UCSD-AML1 (cell line): ENCODE measurements at regions not wholly inside any gene's neighbourhood (a gene's known extent, or its start where the extent isn't known, plus 50 kb on each side); places are given as distances from the start of the nearest gene placed in this dataset.

ENCODE experiments used
- DNase-seq: peaks from one replicate; lab custom pipeline; 2025; ENCODE audit not compliant: unreplicated experiment; lab: John Stamatoyannopoulos, UW

GRCh38 chr2:191601060-191601459 is 76.9 kb upstream of the NABP1 start:
- no peak for DNase-seq

- DNase-seq, result no peak
Measured at GRCh38 chr2:191604154-191604553, 73.8 kb upstream of the NABP1 start.

- no peak for DNase-seq
Measured at GRCh38 chr2:191607096-191607495, 70.8 kb upstream of the NABP1 start.

GRCh38 chr2:191610756-191611155 is 67.2 kb upstream of the NABP1 start:
- DNase-seq, result no peak

DNA sequence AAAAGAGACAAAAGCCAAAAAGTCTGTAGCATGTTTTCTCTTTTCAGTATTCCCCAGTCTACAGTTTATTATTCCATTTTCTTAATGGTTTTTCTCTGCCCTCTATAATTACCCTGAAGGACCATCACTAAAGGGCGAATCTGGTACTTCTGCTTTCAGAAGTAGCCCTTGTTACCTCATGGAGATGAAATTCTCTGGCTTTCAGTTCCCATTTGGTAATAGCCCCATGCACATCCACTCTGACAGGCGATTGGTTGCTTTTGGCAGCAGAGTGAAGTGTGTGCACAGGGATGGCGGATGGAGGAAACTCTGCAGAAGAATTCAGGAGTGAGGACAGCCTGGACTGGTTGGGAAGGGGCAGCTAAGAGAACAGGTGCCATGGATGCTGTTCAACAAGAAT is 66.3 kb upstream of the NABP1 start:
- no peak for DNase-seq

DNA sequence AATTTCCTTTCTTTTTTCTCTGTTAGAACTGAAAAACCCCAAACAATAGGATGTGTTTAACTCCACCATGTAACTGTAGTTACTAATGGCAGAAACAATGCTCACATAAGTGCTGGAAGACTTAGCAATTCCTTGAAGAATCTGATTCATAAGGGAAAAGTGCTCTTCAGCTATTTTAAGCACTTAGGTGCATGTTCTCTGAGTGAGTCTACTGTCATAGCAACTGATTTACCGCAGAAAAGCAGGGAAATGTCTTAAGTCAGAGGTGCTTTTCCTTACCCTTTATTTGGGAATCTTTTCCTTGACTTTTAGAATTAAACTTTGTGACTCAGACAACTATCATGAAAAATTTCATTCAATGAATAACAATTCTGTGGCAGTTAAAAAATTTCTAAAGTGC is 65.4 kb upstream of the NABP1 start:
- DNase-seq, result no peak

GRCh38 chr2:191614759-191615158 is 63.2 kb upstream of the NABP1 start:
- DNase-seq, result no peak

- DNase-seq, result no peak
Measured at GRCh38 chr2:191615596-191615995, 62.3 kb upstream of the NABP1 start.

GRCh38 chr2:191617575-191617974 is 60.4 kb upstream of the NABP1 start:
- DNase-seq, result peak; percentile 18

DNA sequence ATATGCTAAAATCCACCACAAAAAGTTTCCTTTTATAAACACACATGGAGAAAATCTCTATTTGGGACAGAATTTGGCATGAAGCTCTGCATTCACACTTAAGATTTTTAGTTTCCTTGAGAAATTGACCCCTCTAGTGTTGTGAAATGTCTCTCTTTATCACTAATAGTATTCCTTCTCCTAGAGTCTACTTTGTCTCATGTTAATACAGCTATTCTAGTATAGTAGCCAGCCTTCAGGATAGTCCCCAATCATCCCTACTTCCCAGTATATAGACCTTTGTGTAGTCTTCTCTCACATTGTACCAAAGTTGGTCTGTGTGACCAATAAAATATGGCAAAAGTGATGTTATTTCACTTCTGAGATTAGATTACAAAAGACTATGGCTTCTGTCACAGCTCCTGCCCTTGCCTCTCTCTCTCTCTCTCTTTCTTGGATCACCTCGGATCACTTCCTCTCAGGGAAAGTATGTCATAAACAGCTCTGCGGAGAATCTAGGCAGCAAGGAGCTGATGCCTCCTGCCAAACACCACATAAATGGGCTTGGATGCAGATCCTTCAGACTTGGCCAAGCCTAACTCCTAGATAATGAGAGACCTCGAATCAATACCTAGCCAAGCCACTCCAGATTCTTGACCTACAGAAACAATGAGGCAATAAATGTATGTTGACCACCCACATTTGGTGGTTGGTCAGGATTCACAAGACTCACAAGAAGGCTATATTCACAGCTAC is 59.7 kb upstream of the NABP1 start:
- no peak for DNase-seq

DNA sequence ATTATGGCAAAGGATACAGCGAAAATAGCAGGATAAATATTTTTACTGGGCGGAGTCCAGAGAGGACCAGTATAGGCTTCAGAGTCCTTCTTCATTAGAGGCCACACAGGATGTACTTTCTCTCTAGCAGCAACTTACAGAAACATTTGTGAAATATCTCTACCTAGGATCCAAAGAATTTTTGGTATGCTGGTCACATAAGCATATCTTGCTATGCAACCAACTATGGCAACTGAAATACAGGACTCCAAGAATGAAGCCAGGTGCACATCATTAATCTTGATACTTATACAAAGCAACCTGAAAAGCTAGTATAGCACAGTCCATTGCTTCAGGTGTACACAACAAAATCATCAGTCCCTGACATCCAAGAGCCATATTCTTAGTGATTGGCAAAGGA is 59.1 kb upstream of the NABP1 start:
- DNase-seq, result no peak

DNA sequence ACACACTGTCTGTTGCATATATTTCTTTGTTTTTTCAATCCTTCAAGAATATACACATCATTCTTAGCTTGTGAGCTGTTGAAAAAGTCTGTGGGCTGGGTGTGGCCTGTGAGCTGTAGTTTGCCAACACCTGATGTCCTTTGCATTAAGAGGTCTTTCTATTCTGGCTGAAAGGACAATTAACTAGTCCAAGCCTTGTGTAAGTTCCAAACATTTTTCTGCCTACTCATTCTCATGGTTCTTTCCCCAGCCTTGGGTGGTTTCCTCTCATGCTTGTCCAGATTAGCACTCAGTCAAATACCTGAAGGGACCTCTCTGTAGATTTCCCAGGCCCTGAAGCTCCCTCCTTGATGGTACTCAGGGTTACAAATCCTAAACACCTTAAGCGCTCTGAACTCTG is 57.8 kb upstream of the NABP1 start:
- no peak for DNase-seq

GRCh38 chr2:191622374-191623320 is 55.3 kb upstream of the NABP1 start:
- DNase-seq, result no peak

- DNase-seq, result peak; percentile 12
Measured at GRCh38 chr2:191625016-191625415, 52.9 kb upstream of the NABP1 start.

DNA sequence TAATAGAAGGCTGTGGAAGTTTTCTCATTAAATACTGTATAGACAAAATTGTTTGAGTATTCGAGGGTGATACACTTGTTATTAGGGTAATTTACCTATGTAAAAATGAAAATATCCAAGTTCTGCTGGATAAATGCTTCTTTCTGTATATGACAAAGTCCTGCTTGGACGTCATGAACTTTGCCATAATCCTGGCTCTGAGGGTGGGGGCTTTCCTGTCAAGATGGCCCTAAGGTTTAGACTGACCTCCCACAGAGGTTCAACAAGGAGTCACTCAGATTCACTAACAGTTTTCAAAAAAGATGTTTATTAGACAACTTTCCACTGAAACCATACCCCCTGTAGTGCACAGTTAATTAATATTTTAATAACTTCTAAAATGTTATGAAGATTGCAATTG is 52.5 kb upstream of the NABP1 start:
- no peak for DNase-seq

DNA sequence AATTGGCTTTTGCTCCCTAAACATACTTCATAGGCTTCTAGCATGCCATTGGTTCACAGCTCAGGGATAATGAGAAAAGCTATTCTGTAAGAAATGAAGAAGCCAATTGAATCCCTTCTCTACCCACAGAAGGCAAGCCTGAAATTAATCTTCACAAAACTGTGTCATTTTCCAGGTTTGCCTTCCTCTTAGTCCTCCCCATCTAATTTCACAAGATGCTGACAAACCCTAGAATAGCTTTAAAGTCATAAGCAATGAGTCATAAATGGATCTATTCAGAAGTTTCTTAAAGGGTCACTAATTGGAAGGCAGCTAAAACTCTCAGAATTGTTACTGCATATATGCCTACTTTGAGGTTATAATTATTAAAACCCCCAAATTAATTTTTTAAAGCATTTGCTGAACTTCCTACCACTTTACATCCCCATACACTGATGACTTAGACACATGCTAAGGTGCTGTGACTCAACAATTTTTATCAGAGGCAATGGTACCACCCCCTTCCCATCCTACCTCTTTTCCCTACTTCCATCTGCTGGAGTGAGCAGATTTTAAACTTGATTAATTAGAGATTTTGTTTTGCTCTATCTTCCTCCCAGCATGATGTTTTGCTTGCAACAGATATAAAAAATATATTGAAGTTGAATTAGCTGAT is 51.3 kb upstream of the NABP1 start:
- no peak for DNase-seq

- DNase-seq, result no peak
Measured at GRCh38 chr2:191627518-191627917, 50.4 kb upstream of the NABP1 start.
